ENCODE measurements at regions not wholly inside any gene's neighbourhood (a gene's known extent, or its start where the extent isn't known, plus 50 kb on each side); places are given as distances from the start of the nearest gene placed in this dataset.

- no peak for DNase-seq
These were observed 91.6 kb upstream of the LNX1 start for GRCh38 chr4:53682908-53683307.

GRCh38 chr4:53682196-53682595 lies 90.9 kb upstream of the LNX1 start:
- no peak for DNase-seq

- no peak for DNase-seq
These were observed 89.3 kb upstream of the LNX1 start for GRCh38 chr4:53680598-53680997.

- DNase-seq = no peak
These were observed 88.9 kb upstream of the LNX1 start for GRCh38 chr4:53680168-53680567.

GRCh38 chr4:53676402-53676871 lies 85.2 kb upstream of the LNX1 start:
- no peak for DNase-seq

GRCh38 chr4:53674903-53675302 lies 83.6 kb upstream of the LNX1 start:
- no peak for DNase-seq

GRCh38 chr4:53672873-53673272 lies 81.6 kb upstream of the LNX1 start:
- no peak for DNase-seq

- DNase-seq = no peak
These were observed 80.5 kb upstream of the LNX1 start for GRCh38 chr4:53671757-53672156.

- no peak for DNase-seq
These were observed 68.5 kb upstream of the LNX1 start for GRCh38 chr4:53659737-53660136.

- DNase-seq = no peak
These were observed 67.8 kb upstream of the LNX1 start for GRCh38 chr4:53659112-53659511.

GRCh38 chr4:53658029-53658428 lies 66.7 kb upstream of the LNX1 start:
- DNase-seq = no peak

GRCh38 chr4:53656421-53656981 lies 65.2 kb upstream of the LNX1 start:
- DNase-seq = no peak

- DNase-seq = no peak
These were observed 63.0 kb upstream of the LNX1 start for GRCh38 chr4:53654300-53654758.

- DNase-seq = no peak
These were observed 62.3 kb upstream of the LNX1 start for GRCh38 chr4:53653484-53654053.

GRCh38 chr4:53651156-53651735 lies 60.0 kb upstream of the LNX1 start:
- DNase-seq = no peak

- DNase-seq = no peak
These were observed 58.1 kb upstream of the LNX1 start for GRCh38 chr4:53649357-53649756.

- DNase-seq = no peak
These were observed 56.3 kb upstream of the LNX1 start for GRCh38 chr4:53647547-53647946.

GRCh38 chr4:53646795-53647194 lies 55.5 kb upstream of the LNX1 start:
- DNase-seq = no peak

- DNase-seq = no peak
These were observed 53.8 kb upstream of the LNX1 start for GRCh38 chr4:53645108-53645507.

GRCh38 chr4:53644607-53645006 lies 53.3 kb upstream of the LNX1 start:
- no peak for DNase-seq
